NCI-H82 treated with DMSO at 0.1 percent for 48 hours (cell line): ENCODE measurements at regions not wholly inside any gene's neighbourhood (a gene's known extent, or its start where the extent isn't known, plus 50 kb on each side); places are given as distances from the start of the nearest gene placed in this dataset.
"Not testable (repeated sequence)": the region's sequence is repeated elsewhere in the genome, so short reads cannot be mapped to it uniquely, and the experiment has no call there.

Experiments
- DNase-seq: peaks from one replicate; lab custom pipeline; 2025; ENCODE audit not compliant: unreplicated experiment; lab: John Stamatoyannopoulos, UW

- DNase-seq, result no peak
These were observed 265.7 kb upstream of the MGAT4C start for GRCh38 chr12:86521870-86522269.

GRCh38 chr12:86513226-86513625, 257.0 kb upstream of the MGAT4C start:
- DNase-seq, result no peak

- no peak for DNase-seq
These were observed 240.4 kb upstream of the MGAT4C start for GRCh38 chr12:86496595-86496994.

GRCh38 chr12:86484473-86484872, 228.3 kb upstream of the MGAT4C start:
- DNase-seq, result no peak

GRCh38 chr12:86473231-86473630, 217.0 kb upstream of the MGAT4C start:
- no peak for DNase-seq

GRCh38 chr12:86456776-86457175, 200.6 kb upstream of the MGAT4C start:
- no peak for DNase-seq

GRCh38 chr12:86456241-86456640, 200.1 kb upstream of the MGAT4C start:
- no peak for DNase-seq

- DNase-seq, result no peak
These were observed 189.2 kb upstream of the MGAT4C start for GRCh38 chr12:86445356-86445755.

- DNase-seq, result peak; percentile 19
These were observed 178.9 kb upstream of the MGAT4C start for GRCh38 chr12:86435053-86435452.

- DNase-seq, result no peak
These were observed 173.6 kb upstream of the MGAT4C start for GRCh38 chr12:86429824-86430223.

- no peak for DNase-seq
These were observed 165.1 kb upstream of the MGAT4C start for GRCh38 chr12:86421333-86421732.

- no peak for DNase-seq
These were observed 158.0 kb upstream of the MGAT4C start for GRCh38 chr12:86414201-86414600.

GRCh38 chr12:86411710-86412109, 155.5 kb upstream of the MGAT4C start:
- no peak for DNase-seq

GRCh38 chr12:86407620-86408208, 151.5 kb upstream of the MGAT4C start:
- DNase-seq, result no peak

- DNase-seq, result no peak
These were observed 133.8 kb upstream of the MGAT4C start for GRCh38 chr12:86389949-86390348.

- no peak for DNase-seq
These were observed 131.5 kb upstream of the MGAT4C start for GRCh38 chr12:86387591-86388145.

GRCh38 chr12:86383759-86384158, 127.6 kb upstream of the MGAT4C start:
- DNase-seq, result not testable (repeated sequence)

- no peak for DNase-seq
These were observed 123.1 kb upstream of the MGAT4C start for GRCh38 chr12:86379337-86379736.

GRCh38 chr12:86376052-86376451, 119.9 kb upstream of the MGAT4C start:
- no peak for DNase-seq

GRCh38 chr12:86373813-86374212, 117.6 kb upstream of the MGAT4C start:
- no peak for DNase-seq

GRCh38 chr12:86367137-86367536, 110.9 kb upstream of the MGAT4C start:
- no peak for DNase-seq

GRCh38 chr12:86349196-86349595, 93.0 kb upstream of the MGAT4C start:
- peak; percentile 93 for DNase-seq

GRCh38 chr12:86333955-86334522, 77.8 kb upstream of the MGAT4C start:
- no peak for DNase-seq
